Stimulated activated CD4-positive, alpha-beta T cell treated with anti-CD3 and anti-CD28 coated beads, Interleukin-15, amount 100 ng/mL, for 24 hours (primary cell): ENCODE measurements at regions not wholly inside any gene's neighbourhood (a gene's known extent, or its start where the extent isn't known, plus 50 kb on each side); places are given as distances from the start of the nearest gene placed in this dataset.

Experiments
- DNase-seq: peaks from one replicate; pipeline ENCODE4 v3.0.0-alpha.2; 2020

- no peak for DNase-seq
These were observed 229.0 kb downstream of the SOX11 start for GRCh38 chr2:5921081-5921642.

DNA sequence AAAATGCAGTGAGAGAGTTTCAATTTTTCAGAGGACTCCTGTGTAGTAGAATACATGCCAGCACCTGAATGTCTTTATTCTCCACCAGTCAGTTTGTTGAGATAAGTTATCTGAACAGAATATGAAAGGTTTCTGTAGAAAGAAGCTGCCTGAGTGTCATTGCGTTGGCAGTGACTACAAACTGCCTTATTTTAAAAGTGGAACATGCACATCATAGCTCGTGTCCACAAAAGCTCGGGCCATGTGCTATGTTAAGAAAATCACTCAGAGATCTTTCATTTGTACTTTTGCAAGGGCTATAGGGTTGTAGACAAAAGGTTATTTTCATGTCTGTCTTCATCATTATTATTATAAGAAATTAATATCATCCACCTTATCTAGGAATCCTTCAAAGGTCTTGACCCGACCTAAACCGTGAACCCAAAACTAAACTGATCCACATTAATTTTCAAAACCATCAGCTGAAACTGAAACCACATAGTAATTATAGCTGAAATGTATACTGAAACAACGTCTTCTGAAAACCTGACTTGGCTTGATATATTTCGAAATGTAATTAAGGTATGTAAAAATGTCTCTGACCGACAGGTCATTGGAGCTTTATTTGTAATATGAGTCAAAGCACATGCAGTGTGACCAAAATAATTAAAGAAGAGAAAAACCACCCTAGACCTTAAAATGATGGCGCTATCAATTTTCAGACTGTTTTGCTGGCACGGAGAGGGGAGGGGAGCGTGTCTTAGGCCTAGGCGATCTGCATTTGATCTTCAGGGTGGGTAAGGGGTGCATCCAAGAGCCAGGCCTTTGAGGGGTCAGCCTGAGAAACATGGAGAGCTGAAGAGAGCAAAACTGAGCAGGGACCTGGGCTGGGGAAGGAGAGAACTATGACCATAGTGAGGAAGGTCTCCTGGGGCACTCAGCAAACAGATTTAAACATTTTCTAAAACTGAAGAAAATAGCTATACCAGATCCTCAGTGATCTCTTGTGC is 232.1 kb downstream of the SOX11 start:
- no peak for DNase-seq

- no peak for DNase-seq
These were observed 233.4 kb downstream of the SOX11 start for GRCh38 chr2:5925604-5926003.

GRCh38 chr2:5926871-5927512 is 234.8 kb downstream of the SOX11 start:
- DNase-seq: no peak

- DNase-seq: no peak
These were observed 240.6 kb downstream of the SOX11 start for GRCh38 chr2:5932556-5933469.

- DNase-seq: no peak
These were observed 241.5 kb downstream of the SOX11 start for GRCh38 chr2:5933669-5934068.

DNA sequence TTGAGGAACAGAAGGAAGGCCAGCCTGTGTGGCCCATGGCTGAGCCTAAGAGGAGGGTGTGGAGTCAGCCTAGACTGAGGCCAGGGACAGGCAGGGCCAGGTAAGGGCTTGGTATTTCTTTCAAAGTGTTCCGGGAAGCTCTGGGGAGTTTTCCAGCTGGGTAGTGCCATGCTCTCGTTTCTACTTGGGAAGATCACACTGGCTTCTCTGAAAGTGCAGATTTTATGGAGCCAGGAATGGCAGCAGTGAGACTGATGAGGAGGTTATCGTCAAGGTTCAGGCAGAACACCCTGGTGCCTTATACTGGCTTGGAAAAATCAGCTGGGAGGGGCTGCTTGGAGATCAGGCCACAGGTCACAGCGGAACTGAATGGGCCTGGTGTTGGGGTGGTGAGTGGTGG is 245.1 kb downstream of the SOX11 start:
- DNase-seq: no peak

DNA sequence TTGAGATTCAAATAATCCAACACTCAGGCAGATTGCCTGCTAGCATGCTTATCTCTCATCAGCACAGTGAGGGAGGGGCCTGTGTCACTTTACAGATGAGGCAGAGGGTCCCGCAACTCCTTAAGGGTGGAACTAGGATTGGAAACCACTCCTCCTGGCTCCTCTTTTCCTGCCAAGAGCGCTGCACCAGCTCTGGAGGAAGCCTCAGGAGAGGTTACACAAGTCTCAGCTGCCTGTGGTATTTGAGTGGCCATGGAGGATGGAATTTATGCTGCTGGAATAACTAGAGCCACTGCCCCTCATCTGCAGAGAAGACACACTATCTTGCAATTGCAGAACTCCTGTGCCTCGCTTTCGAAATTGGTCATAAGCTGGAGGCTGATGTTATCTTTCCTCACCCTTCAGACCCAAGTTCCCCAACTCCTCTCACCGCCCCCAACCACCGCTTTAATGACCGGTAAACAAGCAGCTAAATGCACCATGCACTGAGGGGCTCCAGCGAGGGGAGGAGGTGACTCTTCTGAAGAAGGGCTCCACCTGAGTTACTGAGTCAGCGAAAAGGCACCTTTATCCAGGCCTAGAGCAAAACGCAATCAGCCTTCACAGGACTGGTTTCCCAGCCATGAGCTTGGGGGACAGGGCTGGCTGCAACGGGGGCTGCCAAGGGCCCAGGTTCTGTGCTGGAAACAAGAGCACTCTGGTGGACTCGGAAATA is 245.8 kb downstream of the SOX11 start:
- DNase-seq: no peak

- DNase-seq: no peak
These were observed 246.3 kb downstream of the SOX11 start for GRCh38 chr2:5938566-5938896.

DNA sequence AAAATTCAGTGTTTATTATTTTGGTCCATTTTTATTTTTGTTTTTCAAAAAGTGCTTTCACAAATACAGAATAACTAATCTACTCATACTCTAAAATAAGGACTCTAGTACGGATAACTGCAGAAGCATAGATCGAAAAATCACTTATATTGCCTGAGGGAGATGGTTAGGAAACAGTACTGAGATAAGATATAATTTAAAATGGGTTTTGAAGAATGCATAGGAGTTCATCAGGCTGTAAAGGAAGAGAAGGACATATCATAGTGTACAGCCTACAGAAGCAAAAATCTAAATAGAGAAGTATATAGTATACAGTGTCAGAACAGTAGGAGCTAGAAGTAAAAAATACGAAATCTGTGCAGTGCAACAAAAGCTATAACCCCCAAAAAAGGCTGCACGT is 247.4 kb downstream of the SOX11 start:
- no peak for DNase-seq

- no peak for DNase-seq
These were observed 248.7 kb downstream of the SOX11 start for GRCh38 chr2:5940596-5941535.

- no peak for DNase-seq
These were observed 250.0 kb downstream of the SOX11 start for GRCh38 chr2:5942204-5942603.

DNA sequence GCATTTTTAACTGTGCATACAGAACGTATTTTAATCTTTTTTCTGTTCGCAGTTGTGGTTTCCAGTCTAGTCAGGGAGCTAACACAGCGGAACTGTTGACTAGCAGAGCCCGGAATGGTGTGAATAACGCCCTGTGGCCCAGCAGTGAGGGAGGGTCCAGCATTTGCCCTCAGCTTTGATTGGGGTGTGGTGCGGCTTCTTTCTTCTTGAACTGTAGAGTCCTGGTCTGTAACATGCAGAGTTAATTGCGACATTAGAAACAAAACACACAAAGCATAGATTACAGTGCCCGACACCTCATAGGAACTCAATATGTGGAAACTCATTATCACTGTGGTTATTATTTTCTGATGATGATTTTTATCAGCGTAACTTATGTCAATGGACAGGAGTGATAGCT is 253.6 kb downstream of the SOX11 start:
- DNase-seq: no peak

- no peak for DNase-seq
These were observed 254.3 kb downstream of the SOX11 start for GRCh38 chr2:5946225-5947115.

DNA sequence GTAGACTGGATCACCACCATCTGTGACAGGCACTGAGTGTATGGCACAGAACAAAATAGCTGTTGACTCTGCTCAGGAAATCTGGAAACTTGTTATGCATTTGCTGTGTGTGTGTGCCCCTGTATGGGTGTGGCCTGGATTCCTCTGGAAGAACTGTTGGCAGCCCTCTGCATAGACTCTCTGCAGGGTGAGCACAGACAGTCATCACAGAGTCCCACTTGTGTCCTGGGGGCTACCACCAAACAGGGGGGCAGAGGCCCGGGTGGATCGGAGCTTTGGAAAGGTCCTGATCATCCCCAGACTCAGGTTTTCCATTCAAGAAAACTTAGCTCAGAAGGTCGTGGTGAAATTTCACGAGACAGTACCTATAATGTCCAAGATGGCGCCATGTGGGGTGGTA is 258.6 kb downstream of the SOX11 start:
- DNase-seq: no peak

GRCh38 chr2:5951471-5951870 is 259.3 kb downstream of the SOX11 start:
- no peak for DNase-seq

- no peak for DNase-seq
These were observed 261.3 kb downstream of the SOX11 start for GRCh38 chr2:5953525-5953924.

DNA sequence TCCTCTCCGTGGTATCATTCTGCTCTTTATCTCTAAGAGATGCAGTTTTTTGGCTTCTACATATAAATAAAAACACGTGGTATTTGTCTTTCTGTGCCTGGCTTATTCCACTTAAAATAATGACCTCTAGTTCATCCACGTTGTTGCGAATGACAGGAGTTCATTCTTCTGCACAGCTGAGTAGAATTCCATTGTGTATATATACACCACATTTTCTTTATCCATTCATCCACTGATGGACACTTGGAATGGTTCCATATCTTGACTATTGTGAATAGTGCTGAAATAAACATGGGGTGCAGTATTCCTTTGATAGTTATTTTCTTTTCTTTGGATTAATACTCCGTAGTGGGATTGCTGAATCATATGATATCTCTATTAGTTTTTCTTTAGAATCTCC is 262.3 kb downstream of the SOX11 start:
- DNase-seq: no peak

DNA sequence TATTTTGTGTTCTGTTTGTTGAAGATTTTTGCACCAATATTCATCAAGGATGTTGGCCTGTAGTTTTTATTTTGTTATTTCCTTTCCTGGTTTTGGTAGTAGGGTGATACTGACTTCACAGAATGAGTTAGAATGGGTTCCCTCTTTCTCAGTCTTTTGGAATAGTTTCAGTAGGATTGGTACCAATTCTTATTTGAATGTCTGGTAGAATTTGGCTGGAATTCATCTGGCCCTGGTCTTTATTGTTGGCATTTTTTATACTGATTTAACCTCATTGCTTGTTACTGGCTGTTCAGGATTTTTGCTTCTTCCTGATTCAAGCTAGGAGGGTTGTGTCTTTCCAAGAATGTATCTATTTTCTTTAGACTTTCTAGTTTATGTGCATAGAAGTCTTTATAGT is 263.7 kb downstream of the SOX11 start:
- DNase-seq: no peak
